ENCODE measurements at regions not wholly inside any gene's neighbourhood (a gene's known extent, or its start where the extent isn't known, plus 50 kb on each side); places are given as distances from the start of the nearest gene placed in this dataset.

GRCh38 chrY:12490558-12491209, 210.3 kb upstream of the USP9Y start:
- no peak for TF ChIP-seq CTCF (IDR thresholded peaks at IDR 0.05)
- TF ChIP-seq POLR2A (IDR thresholded peaks at IDR 0.05): no peak
